ENCODE measurements at regions not wholly inside any gene's neighbourhood (a gene's known extent, or its start where the extent isn't known, plus 50 kb on each side); places are given as distances from the start of the nearest gene placed in this dataset.

DNA sequence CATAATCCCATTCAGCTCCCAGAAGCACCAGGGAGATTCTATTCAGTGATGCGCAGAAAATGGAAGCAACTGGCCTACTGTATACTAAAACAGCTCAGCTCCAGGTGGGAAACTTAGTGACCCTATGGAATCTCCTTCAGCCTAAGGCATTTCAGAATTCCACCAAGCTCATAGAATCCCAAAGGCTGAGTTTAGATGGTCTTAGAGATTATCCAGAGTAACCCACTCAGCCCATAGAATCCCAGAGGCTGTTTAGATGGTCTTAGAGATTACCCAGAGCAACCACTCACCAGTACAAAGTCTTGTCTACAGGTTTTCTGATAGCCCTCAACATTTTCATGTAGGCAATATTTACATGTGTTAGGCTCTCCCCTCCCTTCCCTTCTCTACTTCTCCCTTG lies 232.0 kb upstream of the SLC14A2 start:
- H3K36me3 ChIP-seq = no peaks in the 10 kb centered on the region
- H3K27me3 ChIP-seq = no peaks in the 10 kb centered on the region
- DNase-seq (ENCODE audit: low spot score in 2 of 2) = no peak
- no peaks in the 10 kb centered on the region for H3K9me3 ChIP-seq
- H3K27ac ChIP-seq = no peak overlapping the region
- 92% methylated on average over 1 of the region's 1 CpG for WGBS
- H3K4me1 ChIP-seq = peaks cover 4% of the 10 kb centered on the region
- H3K4me3 ChIP-seq = no peak overlapping the region
- TF ChIP-seq EP300 (IDR thresholded peaks at IDR 0.05) (no peak), POLR2AphosphoS5 (IDR thresholded peaks at IDR 0.05) (no peak), CTCF (IDR thresholded peaks at IDR 0.05) (no peak), POLR2A (IDR thresholded peaks at IDR 0.05) (no peak)

- DNase-seq (ENCODE audit: low spot score in 2 of 2) = peak in 1 of 2 donors; percentile 68
- H3K27me3 ChIP-seq = no peaks in the 10 kb centered on the region
- H3K27ac ChIP-seq = no peak overlapping the region
- peaks cover 4% of the 10 kb centered on the region for H3K4me1 ChIP-seq
- H3K4me3 ChIP-seq = no peak overlapping the region
- 28% methylated on average over 4 of the region's 4 CpGs for WGBS
- H3K9me3 ChIP-seq = no peaks in the 10 kb centered on the region
- H3K36me3 ChIP-seq = no peaks in the 10 kb centered on the region
- TF ChIP-seq EP300 (IDR thresholded peaks at IDR 0.05) (no peak), CTCF (IDR thresholded peaks at IDR 0.05) (peak; percentile 36 to 54)
These were observed 230.9 kb upstream of the SLC14A2 start for GRCh38 chr18:45384137-45384961.

DNA sequence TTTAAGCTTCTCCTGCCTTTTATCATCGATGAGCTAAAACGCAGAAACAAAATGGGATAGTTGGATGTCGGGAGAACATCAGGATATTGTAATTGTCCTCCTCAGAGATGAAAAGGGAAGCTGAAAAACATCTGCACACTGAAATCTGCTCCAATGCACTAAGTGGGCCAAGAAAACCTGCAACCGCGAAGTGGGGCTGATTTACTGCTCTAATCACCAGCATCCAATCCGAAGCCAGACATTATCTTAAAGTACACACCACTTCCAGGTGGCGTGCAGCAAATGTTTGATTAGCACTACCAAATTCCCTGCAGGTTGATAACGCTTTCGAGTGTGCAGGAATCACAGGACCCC lies 230.3 kb upstream of the SLC14A2 start:
- no peak overlapping the region for H3K4me3 ChIP-seq
- H3K27me3 ChIP-seq = no peaks in the 10 kb centered on the region
- H3K36me3 ChIP-seq = no peaks in the 10 kb centered on the region
- WGBS = 84% methylated on average over 9 of the region's 9 CpGs
- peaks cover 4% of the 10 kb centered on the region for H3K4me1 ChIP-seq
- TF ChIP-seq POLR2AphosphoS5 (IDR thresholded peaks at IDR 0.05) (no peak), CTCF (IDR thresholded peaks at IDR 0.05) (no peak), POLR2A (IDR thresholded peaks at IDR 0.05) (no peak), EP300 (IDR thresholded peaks at IDR 0.05) (no peak)
- no peak for DNase-seq (ENCODE audit: low spot score in 2 of 2)
- no peaks in the 10 kb centered on the region for H3K9me3 ChIP-seq
- H3K27ac ChIP-seq = no peak overlapping the region

DNA sequence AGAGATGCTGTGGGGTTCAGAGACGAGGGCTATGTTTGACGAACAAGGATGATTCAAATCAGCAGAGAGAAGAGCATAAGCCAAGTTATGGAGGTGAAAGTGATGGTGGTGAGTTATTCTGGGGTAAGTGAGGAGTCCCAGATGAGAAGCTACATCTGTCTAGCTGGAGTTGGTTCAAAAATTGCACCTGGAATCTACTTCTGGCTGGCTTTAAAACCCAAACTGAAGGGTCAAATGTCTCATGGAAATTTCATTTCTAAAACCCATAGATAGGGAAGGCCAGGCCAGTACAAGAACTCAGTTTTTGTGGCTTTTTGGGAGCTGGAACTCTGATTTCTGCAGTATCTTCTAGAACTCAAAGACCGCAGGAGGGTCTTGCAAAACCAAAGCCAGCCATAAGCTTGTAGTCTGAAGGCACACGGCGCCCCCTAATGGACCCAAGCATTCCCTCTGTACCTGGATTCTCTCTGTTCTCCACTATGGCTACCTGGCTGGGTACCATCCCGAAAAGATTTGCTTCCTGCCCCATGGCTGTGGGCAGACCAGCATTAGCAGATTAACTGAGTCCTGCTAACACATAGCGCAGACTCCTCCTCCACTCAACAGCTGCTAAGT lies 229.1 kb upstream of the SLC14A2 start:
- TF ChIP-seq POLR2AphosphoS5 (IDR thresholded peaks at IDR 0.05) = no peak
- no peak for TF ChIP-seq POLR2A (IDR thresholded peaks at IDR 0.05)
- TF ChIP-seq CTCF (IDR thresholded peaks at IDR 0.05) = peak in 1 of 2 donors; percentile 24
- Histone ChIP-seq H3K4me3 (no peak overlapping the region), H3K36me3 (no peaks in the 10 kb centered on the region), H3K4me1 (peaks cover 4% of the 10 kb centered on the region), H3K27me3 (no peaks in the 10 kb centered on the region), H3K9me3 (no peaks in the 10 kb centered on the region), H3K27ac (no peak overlapping the region)
- no peak for DNase-seq (ENCODE audit: low spot score in 2 of 2)
- WGBS = 71% methylated on average over 7 of the region's 7 CpGs

- 0% methylated on average over 1 of the region's 2 CpGs for WGBS
- Histone ChIP-seq H3K4me3 (no peak overlapping the region), H3K9me3 (no peaks in the 10 kb centered on the region), H3K4me1 (peaks cover 4% of the 10 kb centered on the region), H3K27ac (no peak overlapping the region), H3K27me3 (no peaks in the 10 kb centered on the region), H3K36me3 (no peaks in the 10 kb centered on the region)
- DNase-seq (ENCODE audit: low spot score in 2 of 2) = no peak
- TF ChIP-seq POLR2A (IDR thresholded peaks at IDR 0.05) (no peak), POLR2AphosphoS5 (IDR thresholded peaks at IDR 0.05) (no peak), CTCF (IDR thresholded peaks at IDR 0.05) (no peak), EP300 (IDR thresholded peaks at IDR 0.05) (no peak)
These were observed 228.0 kb upstream of the SLC14A2 start for GRCh38 chr18:45387229-45387628.
